Adipocyte (in vitro differentiated cells): ENCODE measurements at regions not wholly inside any gene's neighbourhood (a gene's known extent, or its start where the extent isn't known, plus 50 kb on each side); places are given as distances from the start of the nearest gene placed in this dataset.
"Not testable (repeated sequence)": the region's sequence is repeated elsewhere in the genome, so short reads cannot be mapped to it uniquely, and the experiment has no call there.

Experiments used
- DNase-seq: peaks from one replicate; pipeline ENCODE4 v3.0.0-alpha.2; 2015; ENCODE audit warnings: low read depth
- H3K27me3 ChIP-seq: replicated peaks from 2 replicates; pipeline ENCODE4 v1.7.0; 2013; ENCODE audit warnings: mild to moderate bottlenecking, low read length, moderate library complexity; ENCODE audit not compliant: control insufficient read depth, insufficient read depth
- H3K36me3 ChIP-seq: 2 replicates; pipeline ENCODE4 v1.7.0; 2013; ENCODE audit warnings: low read length, mild to moderate bottlenecking, moderate library complexity; ENCODE audit not compliant: control insufficient read depth, insufficient read depth, severe bottlenecking
- H3K4me1 ChIP-seq: 2 replicates; pipeline ENCODE4 v1.7.0; 2013; ENCODE audit warnings: mild to moderate bottlenecking, low read length, moderate library complexity; ENCODE audit not compliant: control insufficient read depth, insufficient read depth
- H3K4me3 ChIP-seq: 2 replicates; pipeline ENCODE4 v1.7.0; 2013; ENCODE audit warnings: mild to moderate bottlenecking, low read length, moderate library complexity
- H3K9ac ChIP-seq: 2 replicates; pipeline ENCODE4 v1.7.0; 2013; ENCODE audit warnings: mild to moderate bottlenecking, low read length, moderate library complexity
- H3K9me3 ChIP-seq: 2 replicates; pipeline ENCODE4 v1.7.0; 2013; ENCODE audit warnings: mild to moderate bottlenecking, low read length, moderate library complexity; ENCODE audit not compliant: control insufficient read depth

- Histone ChIP-seq H3K36me3 (no peaks in the 10 kb centered on the region), H3K9me3 (no peaks in the 10 kb centered on the region), H3K9ac (no peak overlapping the region), H3K27me3 (no peaks in the 10 kb centered on the region), H3K4me1 (peaks cover 9% of the 10 kb centered on the region), H3K4me3 (no peak overlapping the region)
- DNase-seq = no peak
Measured at GRCh38 chr2:189231719-189232323, 52.3 kb upstream of the COL5A2 start.

GRCh38 chr2:189232759-189233406 lies 53.3 kb upstream of the COL5A2 start:
- no peaks in the 10 kb centered on the region for H3K27me3 ChIP-seq
- no peaks in the 10 kb centered on the region for H3K9me3 ChIP-seq
- H3K4me1 ChIP-seq = peaks cover 9% of the 10 kb centered on the region
- no peak overlapping the region for H3K9ac ChIP-seq
- H3K4me3 ChIP-seq = no peak overlapping the region
- H3K36me3 ChIP-seq = no peaks in the 10 kb centered on the region
- DNase-seq = no peak

- no peak overlapping the region for H3K9ac ChIP-seq
- no peaks in the 10 kb centered on the region for H3K36me3 ChIP-seq
- no peaks in the 10 kb centered on the region for H3K27me3 ChIP-seq
- no peak overlapping the region for H3K4me3 ChIP-seq
- no peaks in the 10 kb centered on the region for H3K9me3 ChIP-seq
- peak; percentile 60 for DNase-seq
- H3K4me1 ChIP-seq = peaks cover 9% of the 10 kb centered on the region
Measured at GRCh38 chr2:189233527-189233926, 54.0 kb upstream of the COL5A2 start.

- DNase-seq = peak; percentile 59
- no peaks in the 10 kb centered on the region for H3K27me3 ChIP-seq
- peaks cover 9% of the 10 kb centered on the region for H3K4me1 ChIP-seq
- H3K36me3 ChIP-seq = no peaks in the 10 kb centered on the region
- no peaks in the 10 kb centered on the region for H3K9me3 ChIP-seq
- no peak overlapping the region for H3K9ac ChIP-seq
- no peak overlapping the region for H3K4me3 ChIP-seq
Measured at GRCh38 chr2:189234991-189235390, 55.4 kb upstream of the COL5A2 start.

GRCh38 chr2:189236066-189236465 lies 56.5 kb upstream of the COL5A2 start:
- H3K4me1 ChIP-seq = peaks cover 9% of the 10 kb centered on the region
- no peaks in the 10 kb centered on the region for H3K36me3 ChIP-seq
- H3K27me3 ChIP-seq = no peaks in the 10 kb centered on the region
- DNase-seq = peak; percentile 33
- H3K9me3 ChIP-seq = no peaks in the 10 kb centered on the region
- no peak overlapping the region for H3K4me3 ChIP-seq
- no peak overlapping the region for H3K9ac ChIP-seq

- no peak overlapping the region for H3K9ac ChIP-seq
- no peak for DNase-seq
- no peaks in the 10 kb centered on the region for H3K27me3 ChIP-seq
- H3K4me1 ChIP-seq = peaks cover 4% of the 10 kb centered on the region
- H3K4me3 ChIP-seq = no peak overlapping the region
- H3K9me3 ChIP-seq = no peaks in the 10 kb centered on the region
- H3K36me3 ChIP-seq = no peaks in the 10 kb centered on the region
Measured at GRCh38 chr2:189238903-189239302, 59.3 kb upstream of the COL5A2 start.

GRCh38 chr2:189243843-189244242 lies 64.3 kb upstream of the COL5A2 start:
- H3K9me3 ChIP-seq, H3K36me3 ChIP-seq, H3K9ac ChIP-seq, H3K4me3 ChIP-seq, DNase-seq, H3K27me3 ChIP-seq: not testable (repeated sequence)
- H3K4me1 ChIP-seq = peaks cover 10% of the 10 kb centered on the region

- no peak for DNase-seq
- H3K9me3 ChIP-seq = no peaks in the 10 kb centered on the region
- H3K9ac ChIP-seq = no peak overlapping the region
- H3K36me3 ChIP-seq = no peaks in the 10 kb centered on the region
- H3K4me3 ChIP-seq = no peak overlapping the region
- no peaks in the 10 kb centered on the region for H3K27me3 ChIP-seq
- H3K4me1 ChIP-seq = peaks cover 15% of the 10 kb centered on the region
Measured at GRCh38 chr2:189247276-189247675, 67.7 kb upstream of the COL5A2 start.

- H3K9me3 ChIP-seq = no peaks in the 10 kb centered on the region
- peak; percentile 52 for DNase-seq
- no peaks in the 10 kb centered on the region for H3K36me3 ChIP-seq
- no peak overlapping the region for H3K9ac ChIP-seq
- H3K4me3 ChIP-seq = peak overlapping the region; percentile 37
- peaks cover 19% of the 10 kb centered on the region for H3K4me1 ChIP-seq
- H3K27me3 ChIP-seq = no peaks in the 10 kb centered on the region
Measured at GRCh38 chr2:189248141-189248540, 68.6 kb upstream of the COL5A2 start.

- peak; percentile 48 for DNase-seq
- Histone ChIP-seq H3K4me1 (peaks cover 29% of the 10 kb centered on the region), H3K9me3 (no peaks in the 10 kb centered on the region)
Measured at GRCh38 chr2:189249171-189249570, 69.6 kb upstream of the COL5A2 start.

GRCh38 chr2:189249901-189250300 lies 70.3 kb upstream of the COL5A2 start:
- Histone ChIP-seq H3K36me3 (no peaks in the 10 kb centered on the region), H3K9ac (no peak overlapping the region), H3K4me3 (no peak overlapping the region), H3K4me1 (peaks cover 35% of the 10 kb centered on the region), H3K9me3 (no peaks in the 10 kb centered on the region), H3K27me3 (no peaks in the 10 kb centered on the region)
- DNase-seq = peak; percentile 5

More at GRCh38 chr2:189249171-189249570, 69.6 kb upstream of the COL5A2 start:
- no peak overlapping the region for H3K4me3 ChIP-seq
- no peaks in the 10 kb centered on the region for H3K27me3 ChIP-seq
- no peaks in the 10 kb centered on the region for H3K36me3 ChIP-seq
- no peak overlapping the region for H3K9ac ChIP-seq
